DOHH2 (cell line): ENCODE measurements at regions not wholly inside any gene's neighbourhood (a gene's known extent, or its start where the extent isn't known, plus 50 kb on each side); places are given as distances from the start of the nearest gene placed in this dataset.

ENCODE experiments used
- CTCF ChIP-seq: fragments of 200-600 bp; sonication (generic); IDR thresholded peaks from one replicate; pipeline ENCODE4 v1.5.1; 2014; ENCODE audit warnings: antibody characterized with exemption, mild to moderate bottlenecking, low read depth, low read length; ENCODE audit not compliant: poor library complexity, severe bottlenecking
- EZH2phosphoT487 ChIP-seq: fragments of 200-600 bp; sonication (generic); IDR thresholded peaks from 2 replicates; pipeline ENCODE4 v1.6.1; 2017; ENCODE audit warnings: borderline replicate concordance, mild to moderate bottlenecking, antibody characterized with exemption, low read length, moderate library complexity, mixed read lengths

- TF ChIP-seq CTCF, result no peak
- TF ChIP-seq EZH2phosphoT487, result no peak
Measured at GRCh38 chr2:44116319-44116718, 52.4 kb upstream of the PPM1B start.
